ENCODE measurements at regions not wholly inside any gene's neighbourhood (a gene's known extent, or its start where the extent isn't known, plus 50 kb on each side); places are given as distances from the start of the nearest gene placed in this dataset.

DNA sequence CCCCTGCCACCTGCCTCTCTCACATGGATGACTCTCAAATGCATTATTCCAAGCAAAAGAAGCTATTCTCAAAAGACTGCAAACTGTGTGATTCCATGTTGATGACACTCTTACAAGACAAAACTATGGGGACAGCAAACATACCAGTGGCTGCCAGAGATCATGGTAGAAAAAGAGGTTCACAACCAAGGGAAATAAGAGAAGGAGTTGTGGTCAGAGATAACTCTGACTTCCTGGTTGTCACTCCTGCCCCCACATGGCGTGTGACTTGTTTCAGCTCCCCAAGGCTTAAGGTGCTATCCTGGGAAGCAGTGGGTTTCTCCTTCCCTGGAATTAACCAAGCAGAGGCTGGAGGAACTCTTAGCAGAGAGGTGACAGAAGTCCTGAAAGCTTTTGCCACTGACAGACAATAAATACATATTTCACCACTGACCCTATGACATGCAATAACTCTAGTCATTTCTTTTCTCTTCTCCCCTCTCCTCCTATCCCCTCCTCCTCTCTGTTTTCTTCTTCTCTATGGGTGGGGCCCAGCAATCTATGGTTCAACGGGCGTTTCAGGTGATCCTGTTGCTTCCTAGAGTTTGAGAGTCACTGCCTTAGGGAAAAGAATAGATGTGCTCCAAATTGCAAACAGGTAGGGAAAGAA lies 185.1 kb downstream of the FCRL5 start:
- no peaks in the 10 kb centered on the region for H4K20me1 ChIP-seq (replicated peaks; ENCODE audit: insufficient read depth)
- no peak overlapping the region for H2AFZ ChIP-seq
- TF ChIP-seq, protein P1, sequence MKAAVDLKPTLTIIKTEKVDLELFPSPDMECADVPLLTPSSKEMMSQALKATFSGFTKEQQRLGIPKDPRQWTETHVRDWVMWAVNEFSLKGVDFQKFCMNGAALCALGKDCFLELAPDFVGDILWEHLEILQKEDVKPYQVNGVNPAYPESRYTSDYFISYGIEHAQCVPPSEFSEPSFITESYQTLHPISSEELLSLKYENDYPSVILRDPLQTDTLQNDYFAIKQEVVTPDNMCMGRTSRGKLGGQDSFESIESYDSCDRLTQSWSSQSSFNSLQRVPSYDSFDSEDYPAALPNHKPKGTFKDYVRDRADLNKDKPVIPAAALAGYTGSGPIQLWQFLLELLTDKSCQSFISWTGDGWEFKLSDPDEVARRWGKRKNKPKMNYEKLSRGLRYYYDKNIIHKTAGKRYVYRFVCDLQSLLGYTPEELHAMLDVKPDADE (IDR thresholded peaks at IDR 0.05), result no peak
- TF ChIP-seq ZNF114 (CRISPR knock-in tag; IDR thresholded peaks at IDR 0.05), result no peak
- TF ChIP-seq STAT1 (IDR thresholded peaks at IDR 0.05; ENCODE audit: unreplicated experiment), result no peak
- no peak for TF ChIP-seq EZH2 (IDR thresholded peaks at IDR 0.05; ENCODE audit: low read depth, unreplicated experiment)
- DNase-seq (ENCODE audit: low spot score) (no peak), ATAC-seq (no peak)
- Mint-ChIP-seq H3K9me3 (peaks cover 3% of the 10 kb centered on the region; the same call in 2 of the 3 replicates), H3K27ac (no peak overlapping the region), H3K27me3 (ENCODE audit: insufficient read depth, low read depth, poor library complexity) (peaks cover 5% of the 10 kb centered on the region), H3K36me3 (ENCODE audit: low read depth) (peaks cover 2% of the 10 kb centered on the region; the same call in 1 of the 3 replicates), H3K4me3 (no peak overlapping the region), H3K4me1 (peaks cover 5% of the 10 kb centered on the region; the same call in 2 of the 3 replicates)
- peaks cover 3% of the 10 kb centered on the region for H3K4me1 ChIP-seq (ENCODE audit: insufficient read depth)
- H3K27ac ChIP-seq (ENCODE audit: low read depth), result no peak overlapping the region
- no peaks in the 10 kb centered on the region for H3K9me2 ChIP-seq (ENCODE audit: insufficient read depth)
- H3K4me2 ChIP-seq, result no peak overlapping the region
- H3K4me3 ChIP-seq, result no peak overlapping the region
- no peaks in the 10 kb centered on the region for H3F3A ChIP-seq (replicated peaks; ENCODE audit: low read depth)
- H3K36me3 ChIP-seq (ENCODE audit: insufficient read depth), result no peaks in the 10 kb centered on the region
- H3K79me2 ChIP-seq (replicated peaks; ENCODE audit: insufficient read depth), result no peaks in the 10 kb centered on the region
- no peaks in the 10 kb centered on the region for H3K27me3 ChIP-seq (ENCODE audit: insufficient read depth)

DNA sequence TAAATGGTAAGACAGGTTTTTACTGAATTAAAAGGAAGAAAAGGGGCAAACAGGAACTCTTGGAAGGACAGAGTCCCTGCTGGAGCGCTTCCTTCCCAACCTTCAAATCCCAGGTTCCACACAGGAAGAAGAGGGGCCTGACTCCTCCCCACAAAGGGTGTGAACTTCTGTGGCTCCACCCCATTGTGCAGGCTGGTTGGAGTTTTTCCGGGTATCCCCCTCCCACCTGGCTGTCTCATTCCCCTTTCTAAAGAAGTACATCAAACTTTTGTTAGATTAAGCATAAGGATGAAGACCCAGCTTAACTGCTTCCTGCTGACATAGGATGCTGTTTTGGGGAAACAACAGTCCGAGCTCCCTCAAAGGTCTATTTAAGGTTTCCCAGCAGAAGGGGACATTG lies 187.7 kb downstream of the FCRL5 start:
- Histone ChIP-seq H3K4me3 (no peak overlapping the region), H3K9me2 (ENCODE audit: insufficient read depth) (no peaks in the 10 kb centered on the region), H3K4me1 (ENCODE audit: insufficient read depth) (peaks cover 6% of the 10 kb centered on the region; the same call in 1 of the 2 replicates), H3F3A (replicated peaks; ENCODE audit: low read depth) (no peaks in the 10 kb centered on the region), H3K36me3 (ENCODE audit: insufficient read depth) (no peaks in the 10 kb centered on the region), H3K27ac (ENCODE audit: low read depth) (no peak overlapping the region), H3K4me2 (no peak overlapping the region), H2AFZ (no peak overlapping the region), H3K27me3 (ENCODE audit: insufficient read depth) (no peaks in the 10 kb centered on the region), H3K79me2 (replicated peaks; ENCODE audit: insufficient read depth) (no peaks in the 10 kb centered on the region), H4K20me1 (replicated peaks; ENCODE audit: insufficient read depth) (no peaks in the 10 kb centered on the region)
- Mint-ChIP-seq H3K36me3 (ENCODE audit: low read depth) (peaks cover 2% of the 10 kb centered on the region; the same call in 1 of the 3 replicates), H3K27me3 (ENCODE audit: insufficient read depth, low read depth, poor library complexity) (no peaks in the 10 kb centered on the region), H3K27ac (no peak overlapping the region), H3K9me3 (peaks cover 3% of the 10 kb centered on the region; the same call in 2 of the 3 replicates), H3K4me3 (no peak overlapping the region), H3K4me1 (peaks cover 7% of the 10 kb centered on the region; the same call in 2 of the 3 replicates)
- DNase-seq (ENCODE audit: low spot score) (no peak), ATAC-seq (no peak)
- TF ChIP-seq, protein P2, sequence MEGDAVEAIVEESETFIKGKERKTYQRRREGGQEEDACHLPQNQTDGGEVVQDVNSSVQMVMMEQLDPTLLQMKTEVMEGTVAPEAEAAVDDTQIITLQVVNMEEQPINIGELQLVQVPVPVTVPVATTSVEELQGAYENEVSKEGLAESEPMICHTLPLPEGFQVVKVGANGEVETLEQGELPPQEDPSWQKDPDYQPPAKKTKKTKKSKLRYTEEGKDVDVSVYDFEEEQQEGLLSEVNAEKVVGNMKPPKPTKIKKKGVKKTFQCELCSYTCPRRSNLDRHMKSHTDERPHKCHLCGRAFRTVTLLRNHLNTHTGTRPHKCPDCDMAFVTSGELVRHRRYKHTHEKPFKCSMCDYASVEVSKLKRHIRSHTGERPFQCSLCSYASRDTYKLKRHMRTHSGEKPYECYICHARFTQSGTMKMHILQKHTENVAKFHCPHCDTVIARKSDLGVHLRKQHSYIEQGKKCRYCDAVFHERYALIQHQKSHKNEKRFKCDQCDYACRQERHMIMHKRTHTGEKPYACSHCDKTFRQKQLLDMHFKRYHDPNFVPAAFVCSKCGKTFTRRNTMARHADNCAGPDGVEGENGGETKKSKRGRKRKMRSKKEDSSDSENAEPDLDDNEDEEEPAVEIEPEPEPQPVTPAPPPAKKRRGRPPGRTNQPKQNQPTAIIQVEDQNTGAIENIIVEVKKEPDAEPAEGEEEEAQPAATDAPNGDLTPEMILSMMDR (conservative IDR thresholded peaks at IDR 0.05; ENCODE audit: low read depth in 2 of 2), result no peak
- TF ChIP-seq, protein P3, sequence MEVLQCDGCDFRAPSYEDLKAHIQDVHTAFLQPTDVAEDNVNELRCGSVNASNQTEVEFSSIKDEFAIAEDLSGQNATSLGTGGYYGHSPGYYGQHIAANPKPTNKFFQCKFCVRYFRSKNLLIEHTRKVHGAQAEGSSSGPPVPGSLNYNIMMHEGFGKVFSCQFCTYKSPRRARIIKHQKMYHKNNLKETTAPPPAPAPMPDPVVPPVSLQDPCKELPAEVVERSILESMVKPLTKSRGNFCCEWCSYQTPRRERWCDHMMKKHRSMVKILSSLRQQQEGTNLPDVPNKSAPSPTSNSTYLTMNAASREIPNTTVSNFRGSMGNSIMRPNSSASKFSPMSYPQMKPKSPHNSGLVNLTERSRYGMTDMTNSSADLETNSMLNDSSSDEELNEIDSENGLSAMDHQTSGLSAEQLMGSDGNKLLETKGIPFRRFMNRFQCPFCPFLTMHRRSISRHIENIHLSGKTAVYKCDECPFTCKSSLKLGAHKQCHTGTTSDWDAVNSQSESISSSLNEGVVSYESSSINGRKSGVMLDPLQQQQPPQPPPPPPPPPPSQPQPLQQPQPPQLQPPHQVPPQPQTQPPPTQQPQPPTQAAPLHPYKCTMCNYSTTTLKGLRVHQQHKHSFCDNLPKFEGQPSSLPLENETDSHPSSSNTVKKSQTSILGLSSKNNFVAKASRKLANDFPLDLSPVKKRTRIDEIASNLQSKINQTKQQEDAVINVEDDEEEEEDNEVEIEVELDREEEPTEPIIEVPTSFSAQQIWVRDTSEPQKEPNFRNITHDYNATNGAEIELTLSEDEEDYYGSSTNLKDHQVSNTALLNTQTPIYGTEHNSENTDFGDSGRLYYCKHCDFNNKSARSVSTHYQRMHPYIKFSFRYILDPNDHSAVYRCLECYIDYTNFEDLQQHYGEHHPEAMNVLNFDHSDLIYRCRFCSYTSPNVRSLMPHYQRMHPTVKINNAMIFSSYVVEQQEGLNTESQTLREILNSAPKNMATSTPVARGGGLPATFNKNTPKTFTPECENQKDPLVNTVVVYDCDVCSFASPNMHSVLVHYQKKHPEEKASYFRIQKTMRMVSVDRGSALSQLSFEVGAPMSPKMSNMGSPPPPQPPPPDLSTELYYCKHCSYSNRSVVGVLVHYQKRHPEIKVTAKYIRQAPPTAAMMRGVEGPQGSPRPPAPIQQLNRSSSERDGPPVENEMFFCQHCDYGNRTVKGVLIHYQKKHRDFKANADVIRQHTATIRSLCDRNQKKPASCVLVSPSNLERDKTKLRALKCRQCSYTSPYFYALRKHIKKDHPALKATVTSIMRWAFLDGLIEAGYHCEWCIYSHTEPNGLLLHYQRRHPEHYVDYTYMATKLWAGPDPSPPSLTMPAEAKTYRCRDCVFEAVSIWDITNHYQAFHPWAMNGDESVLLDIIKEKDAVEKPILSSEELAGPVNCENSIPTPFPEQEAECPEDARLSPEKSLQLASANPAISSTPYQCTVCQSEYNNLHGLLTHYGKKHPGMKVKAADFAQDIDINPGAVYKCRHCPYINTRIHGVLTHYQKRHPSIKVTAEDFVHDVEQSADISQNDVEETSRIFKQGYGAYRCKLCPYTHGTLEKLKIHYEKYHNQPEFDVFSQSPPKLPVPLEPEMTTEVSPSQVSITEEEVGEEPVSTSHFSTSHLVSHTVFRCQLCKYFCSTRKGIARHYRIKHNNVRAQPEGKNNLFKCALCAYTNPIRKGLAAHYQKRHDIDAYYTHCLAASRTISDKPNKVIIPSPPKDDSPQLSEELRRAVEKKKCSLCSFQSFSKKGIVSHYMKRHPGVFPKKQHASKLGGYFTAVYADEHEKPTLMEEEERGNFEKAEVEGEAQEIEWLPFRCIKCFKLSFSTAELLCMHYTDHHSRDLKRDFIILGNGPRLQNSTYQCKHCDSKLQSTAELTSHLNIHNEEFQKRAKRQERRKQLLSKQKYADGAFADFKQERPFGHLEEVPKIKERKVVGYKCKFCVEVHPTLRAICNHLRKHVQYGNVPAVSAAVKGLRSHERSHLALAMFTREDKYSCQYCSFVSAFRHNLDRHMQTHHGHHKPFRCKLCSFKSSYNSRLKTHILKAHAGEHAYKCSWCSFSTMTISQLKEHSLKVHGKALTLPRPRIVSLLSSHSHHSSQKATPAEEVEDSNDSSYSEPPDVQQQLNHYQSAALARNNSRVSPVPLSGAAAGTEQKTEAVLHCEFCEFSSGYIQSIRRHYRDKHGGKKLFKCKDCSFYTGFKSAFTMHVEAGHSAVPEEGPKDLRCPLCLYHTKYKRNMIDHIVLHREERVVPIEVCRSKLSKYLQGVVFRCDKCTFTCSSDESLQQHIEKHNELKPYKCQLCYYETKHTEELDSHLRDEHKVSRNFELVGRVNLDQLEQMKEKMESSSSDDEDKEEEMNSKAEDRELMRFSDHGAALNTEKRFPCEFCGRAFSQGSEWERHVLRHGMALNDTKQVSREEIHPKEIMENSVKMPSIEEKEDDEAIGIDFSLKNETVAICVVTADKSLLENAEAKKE (CRISPR knock-in tag; IDR thresholded peaks at IDR 0.05), result no peak
- TF ChIP-seq ZNF114 (CRISPR knock-in tag; IDR thresholded peaks at IDR 0.05), result no peak
- TF ChIP-seq, protein P4, sequence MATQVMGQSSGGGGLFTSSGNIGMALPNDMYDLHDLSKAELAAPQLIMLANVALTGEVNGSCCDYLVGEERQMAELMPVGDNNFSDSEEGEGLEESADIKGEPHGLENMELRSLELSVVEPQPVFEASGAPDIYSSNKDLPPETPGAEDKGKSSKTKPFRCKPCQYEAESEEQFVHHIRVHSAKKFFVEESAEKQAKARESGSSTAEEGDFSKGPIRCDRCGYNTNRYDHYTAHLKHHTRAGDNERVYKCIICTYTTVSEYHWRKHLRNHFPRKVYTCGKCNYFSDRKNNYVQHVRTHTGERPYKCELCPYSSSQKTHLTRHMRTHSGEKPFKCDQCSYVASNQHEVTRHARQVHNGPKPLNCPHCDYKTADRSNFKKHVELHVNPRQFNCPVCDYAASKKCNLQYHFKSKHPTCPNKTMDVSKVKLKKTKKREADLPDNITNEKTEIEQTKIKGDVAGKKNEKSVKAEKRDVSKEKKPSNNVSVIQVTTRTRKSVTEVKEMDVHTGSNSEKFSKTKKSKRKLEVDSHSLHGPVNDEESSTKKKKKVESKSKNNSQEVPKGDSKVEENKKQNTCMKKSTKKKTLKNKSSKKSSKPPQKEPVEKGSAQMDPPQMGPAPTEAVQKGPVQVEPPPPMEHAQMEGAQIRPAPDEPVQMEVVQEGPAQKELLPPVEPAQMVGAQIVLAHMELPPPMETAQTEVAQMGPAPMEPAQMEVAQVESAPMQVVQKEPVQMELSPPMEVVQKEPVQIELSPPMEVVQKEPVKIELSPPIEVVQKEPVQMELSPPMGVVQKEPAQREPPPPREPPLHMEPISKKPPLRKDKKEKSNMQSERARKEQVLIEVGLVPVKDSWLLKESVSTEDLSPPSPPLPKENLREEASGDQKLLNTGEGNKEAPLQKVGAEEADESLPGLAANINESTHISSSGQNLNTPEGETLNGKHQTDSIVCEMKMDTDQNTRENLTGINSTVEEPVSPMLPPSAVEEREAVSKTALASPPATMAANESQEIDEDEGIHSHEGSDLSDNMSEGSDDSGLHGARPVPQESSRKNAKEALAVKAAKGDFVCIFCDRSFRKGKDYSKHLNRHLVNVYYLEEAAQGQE (IDR thresholded peaks at IDR 0.05; ENCODE audit: unreplicated experiment), result no peak
- TF ChIP-seq ZNF331 (CRISPR knock-in tag; IDR thresholded peaks at IDR 0.05; ENCODE audit: low read depth), result no peak
